Hypothalamus (tissue), 51 donors: ENCODE measurements at regions not wholly inside any gene's neighbourhood (a gene's known extent, or its start where the extent isn't known, plus 50 kb on each side); places are given as distances from the start of the nearest gene placed in this dataset.
"Not testable (repeated sequence)": the region's sequence is repeated elsewhere in the genome, so short reads cannot be mapped to it uniquely, and the experiment has no call there.

Experiments
- DNase-seq, 51 donors: peaks; one replicate each; lab custom pipeline; 2025; lab: John Stamatoyannopoulos, UW

- DNase-seq: not testable (repeated sequence)
These were observed 158.6 kb downstream of the ALDH8A1 start for GRCh38 chr6:134791243-134791843.

DNA sequence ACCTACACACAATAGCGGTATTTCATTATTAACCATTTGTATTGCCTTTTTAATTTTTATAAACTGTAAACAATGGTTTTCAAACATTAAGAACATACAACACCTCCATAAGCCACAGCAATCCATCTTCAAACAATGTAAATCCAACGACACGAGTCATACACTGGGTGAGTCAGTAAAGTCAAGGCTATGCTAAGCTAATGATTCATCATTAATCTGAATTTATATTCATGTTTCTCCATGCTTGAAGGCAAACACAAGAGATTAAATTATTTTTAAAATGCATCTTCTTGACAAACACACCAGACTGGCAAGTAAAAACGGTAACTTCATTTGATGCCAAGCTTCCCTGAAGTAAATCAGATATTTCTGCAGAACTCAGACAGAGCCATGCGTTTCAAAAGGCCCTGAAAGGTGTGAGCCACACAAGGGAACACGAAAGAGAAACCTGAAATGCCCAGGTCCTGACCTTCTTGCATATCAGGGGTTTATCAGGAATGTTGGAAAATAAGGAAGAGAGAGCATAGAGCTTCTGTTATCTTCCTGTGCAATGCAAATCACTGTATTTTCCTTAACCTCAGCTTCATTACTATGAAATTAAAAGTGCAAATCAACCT is 162.5 kb downstream of the ALDH8A1 start:
- DNase-seq: no peak

DNA sequence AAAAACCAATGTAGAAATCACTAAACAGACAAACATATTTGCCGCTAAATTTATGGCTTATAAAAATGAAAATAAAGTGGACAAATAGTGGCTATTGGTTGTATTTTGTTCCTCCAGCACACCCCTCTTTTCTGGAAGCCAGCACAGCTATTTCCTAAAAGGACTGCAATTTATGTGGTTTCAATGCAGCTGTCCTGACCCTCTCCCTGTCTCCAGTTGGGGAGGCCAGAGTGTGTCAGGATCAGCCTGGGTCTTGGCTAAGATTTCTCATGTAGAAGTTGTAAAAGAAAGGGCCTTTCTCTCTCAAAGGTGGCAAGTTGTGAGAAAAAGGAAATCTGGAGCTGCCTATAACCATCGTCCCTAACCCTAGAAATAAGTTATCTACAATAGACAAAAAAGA is 165.6 kb downstream of the ALDH8A1 start:
- DNase-seq: no peak

DNA sequence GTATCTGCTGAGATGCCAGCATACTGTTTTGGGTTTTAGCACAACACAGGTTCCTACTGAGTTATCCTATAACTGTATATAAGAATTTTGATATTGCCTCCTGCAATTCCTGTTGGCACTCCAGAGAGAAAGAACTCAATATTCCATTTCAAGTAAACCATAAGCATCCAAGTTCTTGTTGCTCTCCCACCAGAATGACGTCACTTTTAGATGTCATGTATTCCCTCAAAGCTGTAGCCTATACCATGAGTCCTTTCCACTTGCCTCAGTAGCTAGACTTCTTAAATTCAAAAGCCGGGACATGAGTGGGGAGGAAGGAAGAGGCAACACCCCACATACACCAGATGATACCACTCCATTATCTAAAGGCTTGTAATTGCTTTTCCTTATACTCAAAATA is 171.5 kb downstream of the ALDH8A1 start:
- DNase-seq: no peak

- no peak for DNase-seq
These were observed 175.7 kb downstream of the ALDH8A1 start for GRCh38 chr6:134774201-134774638.

DNA sequence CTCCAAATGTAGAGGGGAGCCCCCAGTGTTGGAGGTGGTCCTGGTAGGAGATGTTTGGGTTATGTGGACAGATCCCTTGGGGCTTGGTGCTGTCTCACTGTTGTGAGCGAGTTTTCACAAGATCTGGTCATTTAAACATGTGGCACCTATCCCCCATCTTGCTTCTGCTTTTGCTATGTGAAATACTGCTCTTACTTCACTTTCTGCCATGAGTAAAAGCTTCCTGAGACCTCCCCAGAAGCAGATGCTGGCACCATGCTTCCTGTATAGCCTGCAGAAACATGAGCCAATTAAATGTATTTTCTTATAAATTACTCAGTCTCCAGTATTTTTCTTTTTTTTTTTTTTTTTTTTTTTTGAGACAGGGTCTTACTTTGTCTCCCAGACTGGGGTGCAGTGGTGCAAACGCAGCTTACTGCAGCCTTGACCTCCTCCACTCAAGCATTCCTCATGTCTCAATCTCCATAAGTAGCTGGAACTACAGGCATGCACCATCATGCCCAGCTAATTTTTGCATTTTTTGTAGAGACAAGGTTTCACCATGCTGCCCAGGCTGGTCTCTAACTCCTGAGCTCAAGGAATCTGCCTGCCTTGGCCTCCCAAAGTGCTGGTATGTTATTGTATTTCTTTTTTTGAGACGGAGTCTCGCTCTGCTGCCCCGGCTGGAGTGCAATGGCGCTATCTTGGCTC is 177.1 kb downstream of the ALDH8A1 start:
- DNase-seq: no peak

DNA sequence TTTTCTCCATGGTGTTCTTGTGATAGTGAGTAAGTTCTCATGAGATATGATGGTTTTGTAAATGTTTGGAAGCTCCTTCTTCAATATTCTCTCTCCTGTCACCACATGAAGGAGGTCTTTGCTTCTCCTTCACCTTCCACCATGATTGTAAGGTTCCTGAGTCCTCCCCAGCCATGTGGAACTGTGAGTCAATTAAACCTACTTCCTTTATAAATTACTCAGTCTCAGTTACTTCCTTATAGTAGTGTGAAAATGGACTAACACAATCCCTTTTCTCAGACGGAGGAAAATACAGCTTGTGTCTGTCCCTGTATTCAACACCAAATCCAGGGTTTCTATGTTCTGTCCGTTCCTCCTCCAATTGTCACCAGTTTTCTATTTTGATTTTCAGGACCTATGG is 181.0 kb downstream of the ALDH8A1 start:
- no peak for DNase-seq

DNA sequence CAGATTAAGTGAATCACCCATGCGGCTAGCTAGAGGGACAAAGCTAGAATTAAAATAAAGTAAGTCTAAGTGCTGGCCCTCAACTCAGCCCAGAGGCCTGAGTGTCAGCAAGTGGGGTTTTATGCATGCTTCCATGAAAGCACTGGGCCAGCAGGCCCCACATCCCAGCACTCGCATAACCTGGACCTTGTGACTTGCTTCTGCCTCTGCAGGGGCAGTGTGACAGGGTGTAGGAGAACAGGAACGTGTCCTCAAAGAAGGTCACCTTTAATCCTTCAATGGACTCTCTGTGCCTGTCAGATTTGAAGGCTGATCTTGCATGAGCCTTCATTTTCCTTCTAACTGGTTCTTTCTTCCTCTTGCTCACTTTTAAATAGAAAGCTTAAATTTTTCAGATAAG is 183.4 kb downstream of the ALDH8A1 start:
- DNase-seq: no peak

DNA sequence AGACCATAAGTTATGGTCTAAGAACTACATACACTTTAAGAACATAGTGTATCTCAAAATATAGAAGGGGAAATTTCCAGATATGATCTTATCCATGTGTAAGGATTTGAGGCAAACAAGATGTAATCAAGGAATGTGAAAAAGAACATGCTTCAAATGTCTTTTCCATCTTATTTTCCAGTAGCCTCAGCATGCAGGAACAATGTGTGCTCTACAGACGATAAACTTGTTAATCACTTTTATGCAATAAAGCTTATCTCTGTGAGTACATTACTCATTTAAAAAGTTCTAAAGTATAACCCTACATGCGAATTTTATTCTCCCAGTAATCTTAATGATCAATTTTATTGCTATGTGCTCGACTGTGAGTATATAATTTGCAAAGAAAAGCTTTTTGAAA is 185.2 kb downstream of the ALDH8A1 start:
- no peak for DNase-seq

DNA sequence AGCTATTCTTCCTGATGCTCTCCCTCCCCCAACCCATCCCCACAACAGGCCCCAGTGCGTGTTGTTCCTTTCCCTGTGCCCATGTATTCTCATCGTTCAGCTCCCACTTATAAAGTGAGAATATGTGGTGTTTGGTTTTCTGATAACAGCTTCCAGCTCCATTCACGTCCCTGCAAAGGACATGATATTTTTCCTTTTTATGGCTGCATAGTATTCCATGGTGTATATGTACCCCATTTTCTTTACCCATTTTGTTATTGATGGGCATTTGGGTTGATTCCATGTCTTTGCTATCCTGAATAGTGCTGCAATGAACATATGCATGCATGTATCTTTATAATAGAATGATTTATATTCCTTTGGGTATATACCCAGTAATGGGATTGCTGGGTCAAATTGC is 186.3 kb downstream of the ALDH8A1 start:
- not testable (repeated sequence) for DNase-seq

GRCh38 chr6:134758621-134759020 is 191.3 kb downstream of the ALDH8A1 start:
- DNase-seq: no peak

- DNase-seq: no peak
These were observed 192.0 kb downstream of the ALDH8A1 start for GRCh38 chr6:134757911-134758361.

DNA sequence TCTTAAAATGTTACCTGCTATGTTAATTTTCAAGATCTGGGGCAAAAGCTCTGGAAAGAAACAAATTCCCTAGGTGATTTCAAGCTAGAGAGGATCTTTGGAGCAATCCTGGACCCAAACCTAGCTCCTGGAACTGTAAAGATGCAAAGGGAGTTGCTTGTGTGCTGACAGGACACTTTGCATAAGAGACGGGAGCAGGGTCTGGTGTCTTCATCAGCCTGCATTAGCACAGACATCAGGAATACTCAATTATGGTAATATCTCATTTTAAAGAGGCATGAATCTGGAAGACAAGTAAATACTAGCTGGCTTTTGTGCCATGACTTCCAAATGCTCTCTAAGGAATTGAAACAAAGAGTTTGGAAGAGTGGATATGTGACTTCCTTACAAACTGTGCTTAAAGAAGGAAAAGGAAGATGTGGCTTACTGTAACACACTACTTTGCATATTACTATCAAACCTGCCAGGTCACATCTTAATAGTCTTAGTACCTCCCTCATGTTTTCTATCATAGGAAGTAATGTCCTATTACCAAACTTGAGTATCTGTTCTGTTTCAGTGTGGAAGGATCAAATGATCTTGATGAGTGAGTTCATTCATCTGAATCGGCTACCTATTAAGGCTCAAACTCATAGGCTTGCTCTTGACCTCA is 193.4 kb downstream of the ALDH8A1 start:
- no peak for DNase-seq

DNA sequence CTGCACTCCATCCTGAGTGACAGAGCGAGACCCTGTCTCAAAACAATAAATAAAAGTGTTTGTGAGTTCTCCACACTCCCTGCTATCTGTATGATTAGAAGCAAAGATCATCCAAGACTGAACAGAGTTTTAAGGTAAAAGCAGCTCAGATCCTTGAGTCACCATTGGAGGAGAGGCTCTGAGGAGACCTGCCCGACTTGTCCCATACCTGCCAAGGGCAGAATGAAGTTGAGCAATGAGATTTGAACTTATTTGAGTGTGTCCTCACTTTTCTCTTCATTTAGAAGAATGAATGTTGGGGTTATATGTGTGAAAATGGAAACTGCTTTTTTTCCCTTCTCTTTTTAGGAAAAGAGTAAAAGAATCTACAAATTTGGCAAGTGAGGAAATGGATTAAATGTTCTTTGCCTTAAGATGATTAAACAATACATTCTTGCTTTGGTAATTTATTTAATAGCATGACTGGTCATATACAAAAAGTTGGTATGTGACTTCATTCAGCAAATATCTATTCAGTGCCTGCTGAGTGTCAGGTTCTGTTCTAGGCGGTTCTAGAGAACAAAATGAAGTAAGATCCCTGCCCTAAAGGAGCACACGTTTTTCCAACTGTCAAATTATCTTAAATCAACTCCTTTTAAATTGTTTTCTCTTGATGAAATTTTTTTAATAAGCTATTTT is 195.7 kb downstream of the ALDH8A1 start:
- no peak for DNase-seq

DNA sequence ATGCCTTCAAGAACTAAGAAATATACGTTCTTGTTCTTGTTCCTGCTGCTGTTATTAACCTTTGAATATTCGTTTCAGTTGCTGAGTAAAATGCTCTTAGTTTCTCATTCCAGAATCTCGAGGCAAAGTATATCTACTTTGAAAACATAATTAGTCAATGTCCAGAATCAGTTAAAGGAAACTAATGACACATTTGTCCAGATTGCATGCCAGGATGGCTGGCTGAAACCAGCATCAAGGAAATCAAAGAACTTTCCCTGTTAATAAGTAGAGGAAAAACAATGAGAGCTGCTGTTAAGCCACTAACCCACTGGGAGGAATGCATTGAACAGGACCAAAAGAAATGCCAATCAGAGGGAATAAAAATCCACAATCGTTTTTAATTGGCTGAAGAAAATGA is 196.9 kb downstream of the ALDH8A1 start:
- no peak for DNase-seq

- DNase-seq: no peak
These were observed 197.5 kb downstream of the ALDH8A1 start for GRCh38 chr6:134752445-134752844.

DNA sequence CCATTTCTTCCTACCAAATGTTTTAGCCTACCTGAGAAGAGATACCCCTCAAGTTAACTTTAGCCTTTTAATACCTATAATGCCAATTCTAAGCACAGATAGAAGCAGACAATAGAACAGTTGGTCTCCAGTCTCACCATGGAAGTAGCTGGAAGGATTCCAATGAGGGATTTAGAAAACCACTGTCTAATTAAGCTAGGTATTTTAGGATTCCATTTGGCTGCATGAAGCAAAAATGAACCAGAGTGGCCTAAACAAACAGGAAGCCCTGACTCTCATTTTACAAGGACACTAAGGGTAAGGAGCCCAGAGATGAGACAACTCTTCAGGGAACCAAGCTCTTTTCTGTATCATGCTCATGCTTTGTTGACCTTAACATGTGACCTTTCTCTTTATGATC is 199.2 kb downstream of the ALDH8A1 start:
- DNase-seq: no peak

- no peak for DNase-seq
These were observed 201.4 kb downstream of the ALDH8A1 start for GRCh38 chr6:134748484-134748883.

DNA sequence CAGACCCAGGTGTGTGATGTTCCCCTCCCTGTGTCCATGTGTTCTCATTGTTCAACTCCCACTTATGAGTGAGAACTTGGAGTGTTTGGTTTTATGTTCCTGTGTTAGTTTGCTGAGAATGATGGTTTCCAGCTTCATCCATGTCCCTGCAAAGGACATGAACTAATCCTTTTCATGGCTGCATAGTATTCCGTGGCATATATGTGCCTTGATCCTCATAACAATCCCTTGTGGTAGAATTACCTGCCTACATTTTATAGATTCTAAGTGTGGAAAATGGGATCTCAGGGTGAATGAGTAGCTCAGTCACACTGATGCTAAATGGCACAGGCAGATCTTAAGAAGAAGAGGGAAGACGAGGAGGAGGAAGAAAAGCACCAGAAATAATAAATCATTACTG is 202.7 kb downstream of the ALDH8A1 start:
- DNase-seq: not testable (repeated sequence)

GRCh38 chr6:134746140-134746539 is 203.8 kb downstream of the ALDH8A1 start:
- DNase-seq: no peak

GRCh38 chr6:134745192-134745591 is 204.7 kb downstream of the ALDH8A1 start:
- DNase-seq: not testable (repeated sequence)
